ENCODE measurements at regions not wholly inside any gene's neighbourhood (a gene's known extent, or its start where the extent isn't known, plus 50 kb on each side); places are given as distances from the start of the nearest gene placed in this dataset.

GRCh38 chr1:25026730-25027450, 96.8 kb upstream of the RUNX3 start:
- DNase-seq (ENCODE audit: low read depth, low spot score) = no peak
- ChIA-PET POLR2A (no interaction called here), CTCF (interaction anchor here (0.7 to 8.1 kb wide), 3 partner anchors 11 to 94 kb away, joined by 3 to 83 read pairs (median 3); no protein-coding TSS in a partner anchor)
- no peak for TF ChIP-seq CTCF (IDR thresholded peaks at IDR 0.05; ENCODE audit: insufficient read depth, low read length, missing control alignments)
- no peak overlapping the region for H3K4me3 ChIP-seq (ENCODE audit: low read depth, low read length)

- POLR2A ChIA-PET = no interaction called here
- CTCF ChIA-PET = interaction anchor here (1.8 to 8.1 kb wide), 2 partner anchors 11 to 94 kb away, joined by 3 to 83 read pairs; no protein-coding TSS in a partner anchor
- no peak for TF ChIP-seq CTCF (IDR thresholded peaks at IDR 0.05; ENCODE audit: insufficient read depth, low read length, missing control alignments)
- H3K4me3 ChIP-seq (ENCODE audit: low read depth, low read length) = no peak overlapping the region
- DNase-seq (ENCODE audit: low read depth, low spot score) = no peak
Observed at GRCh38 chr1:25026304-25026703, 96.2 kb upstream of the RUNX3 start.

GRCh38 chr1:25024615-25025350, 94.7 kb upstream of the RUNX3 start:
- no peak for TF ChIP-seq CTCF (IDR thresholded peaks at IDR 0.05; ENCODE audit: insufficient read depth, low read length, missing control alignments)
- POLR2A ChIA-PET = no interaction called here
- no peak overlapping the region for H3K4me3 ChIP-seq (ENCODE audit: low read depth, low read length)
- CTCF ChIA-PET = interaction anchor here (1.8 to 8.1 kb wide), 2 partner anchors 13 to 92 kb away, joined by 3 to 83 read pairs; no protein-coding TSS in a partner anchor
- DNase-seq (ENCODE audit: low read depth, low spot score) = no peak

- no peak for DNase-seq (ENCODE audit: low read depth, low spot score)
- ChIA-PET POLR2A (no interaction called here), CTCF (interaction anchor here (8.1 kb wide), 1 partner anchor 14 kb away, joined by 83 read pairs; no protein-coding TSS in a partner anchor)
- TF ChIP-seq CTCF (IDR thresholded peaks at IDR 0.05; ENCODE audit: insufficient read depth, low read length, missing control alignments) = no peak
- no peak overlapping the region for H3K4me3 ChIP-seq (ENCODE audit: low read depth, low read length)
Observed at GRCh38 chr1:25023826-25024225, 93.8 kb upstream of the RUNX3 start.

GRCh38 chr1:25023190-25023578, 93.1 kb upstream of the RUNX3 start:
- ChIA-PET CTCF (interaction anchor here (1.0 to 8.1 kb wide), 3 partner anchors 14 to 182 kb away, joined by 5 to 83 read pairs (median 5); no protein-coding TSS in a partner anchor), POLR2A (no interaction called here)
- DNase-seq (ENCODE audit: low read depth, low spot score) = no peak
- TF ChIP-seq CTCF (IDR thresholded peaks at IDR 0.05; ENCODE audit: insufficient read depth, low read length, missing control alignments) = no peak
- H3K4me3 ChIP-seq (ENCODE audit: low read depth, low read length) = no peak overlapping the region

Data from AG04449 (cell line).